Frontal cortex (tissue), 3 donors: ENCODE measurements at regions not wholly inside any gene's neighbourhood (a gene's known extent, or its start where the extent isn't known, plus 50 kb on each side); places are given as distances from the start of the nearest gene placed in this dataset.
"Not testable (repeated sequence)": the region's sequence is repeated elsewhere in the genome, so short reads cannot be mapped to it uniquely, and the experiment has no call there.

Experiments
- DNase-seq, 2 donors: peaks; one replicate each; pipeline ENCODE4 v3.0.0; 2012; ENCODE audit warnings: low spot score in 2 of 2
- FAIRE-seq: peaks from 2 replicates; lab custom pipeline; 2012; peaks lifted over from hg19 to GRCh38; lab: Jason Lieb, UNC
- donor health status: control.
- donor health status: control.
- donor health status: control.

- no peak for FAIRE-seq
Observed at GRCh38 chr9:110072597-110073355, 135.2 kb downstream of the C9orf152 start.

GRCh38 chr9:110073356-110073905, 134.5 kb downstream of the C9orf152 start:
- no peak for DNase-seq
- FAIRE-seq = no peak

More at GRCh38 chr9:110072597-110073355, 135.2 kb downstream of the C9orf152 start:
- DNase-seq = no peak

GRCh38 chr9:110076894-110077725, 130.8 kb downstream of the C9orf152 start:
- FAIRE-seq (no peak), DNase-seq (no peak)

GRCh38 chr9:110077925-110078324, 130.0 kb downstream of the C9orf152 start:
- FAIRE-seq (no peak), DNase-seq (no peak)

- FAIRE-seq (no peak), DNase-seq (no peak)
Observed at GRCh38 chr9:110078604-110079003, 129.4 kb downstream of the C9orf152 start.

GRCh38 chr9:110081395-110081794, 126.6 kb downstream of the C9orf152 start:
- FAIRE-seq = no peak
- no peak for DNase-seq

GRCh38 chr9:110083866-110084265, 124.1 kb downstream of the C9orf152 start:
- DNase-seq (no peak), FAIRE-seq (no peak)

GRCh38 chr9:110086537-110086936, 121.4 kb downstream of the C9orf152 start:
- FAIRE-seq (no peak), DNase-seq (no peak)

- FAIRE-seq (no peak), DNase-seq (no peak)
Observed at GRCh38 chr9:110087605-110088004, 120.4 kb downstream of the C9orf152 start.

GRCh38 chr9:110088099-110088498, 119.9 kb downstream of the C9orf152 start:
- FAIRE-seq (no peak), DNase-seq (no peak)

GRCh38 chr9:110089681-110090370, 118.1 kb downstream of the C9orf152 start:
- DNase-seq (no peak), FAIRE-seq (no peak)

GRCh38 chr9:110092792-110093191, 115.2 kb downstream of the C9orf152 start:
- FAIRE-seq = no peak
- no peak for DNase-seq

- DNase-seq = no peak
- no peak for FAIRE-seq
Observed at GRCh38 chr9:110093417-110093816, 114.5 kb downstream of the C9orf152 start.

- DNase-seq = no peak
- no peak for FAIRE-seq
Observed at GRCh38 chr9:110093871-110094270, 114.1 kb downstream of the C9orf152 start.

GRCh38 chr9:110095161-110095595, 112.8 kb downstream of the C9orf152 start:
- no peak for FAIRE-seq

GRCh38 chr9:110095776-110096175, 112.2 kb downstream of the C9orf152 start:
- FAIRE-seq (no peak), DNase-seq (no peak)

More at GRCh38 chr9:110095161-110095595, 112.8 kb downstream of the C9orf152 start:
- no peak for DNase-seq

- DNase-seq, FAIRE-seq: not testable (repeated sequence)
Observed at GRCh38 chr9:110096674-110097073, 111.3 kb downstream of the C9orf152 start.

- FAIRE-seq = no peak
- no peak for DNase-seq
Observed at GRCh38 chr9:110099236-110100095, 108.5 kb downstream of the C9orf152 start.

- no peak for DNase-seq
- no peak for FAIRE-seq
Observed at GRCh38 chr9:110101531-110102161, 106.3 kb downstream of the C9orf152 start.
